IMR-90 (cell line): ENCODE measurements at regions not wholly inside any gene's neighbourhood (a gene's known extent, or its start where the extent isn't known, plus 50 kb on each side); places are given as distances from the start of the nearest gene placed in this dataset.

Experiments used
- BHLHE40 ChIP-seq: fragments of 150-350 bp; IDR thresholded peaks from 2 replicates; pipeline ENCODE4 v1.6.1; 2016; ENCODE audit warnings: mild to moderate bottlenecking, low read depth, low read length
- CEBPB ChIP-seq: IDR thresholded peaks from 2 replicates; pipeline ENCODE4 v1.6.1; 2012; ENCODE audit warnings: low read depth, low read length, improper control_type of control experiment
- ELK1 ChIP-seq: fragments of 150-350 bp; IDR thresholded peaks from 2 replicates; pipeline ENCODE4 v1.6.1; 2016; ENCODE audit warnings: low read depth, mild to moderate bottlenecking, low read length, moderate library complexity, borderline replicate concordance
- FOS ChIP-seq: fragments of 150-350 bp; IDR thresholded peaks from 2 replicates; pipeline ENCODE4 v1.6.1; 2016; ENCODE audit warnings: low read depth, low read length
- MXI1 ChIP-seq: IDR thresholded peaks from 2 replicates; pipeline ENCODE4 v1.6.1; 2012; ENCODE audit warnings: low read depth, mild to moderate bottlenecking, low read length, moderate library complexity, borderline replicate concordance
- NFE2L2 ChIP-seq: fragments of 150-350 bp; IDR thresholded peaks from 2 replicates; pipeline ENCODE4 v1.6.1; 2016; ENCODE audit warnings: low read depth, mild to moderate bottlenecking, low read length
- POLR2A ChIP-seq: IDR thresholded peaks from 2 replicates; pipeline ENCODE4 v1.6.1; 2012; ENCODE audit warnings: mild to moderate bottlenecking, low read depth, low read length
- RAD21 ChIP-seq: IDR thresholded peaks from 2 replicates; pipeline ENCODE4 v1.6.1; 2012; ENCODE audit warnings: low read length, improper control_type of control experiment
- RCOR1 ChIP-seq: IDR thresholded peaks from 2 replicates; pipeline ENCODE4 v1.6.1; 2012; ENCODE audit warnings: mild to moderate bottlenecking, low read length, improper control_type of control experiment; ENCODE audit not compliant: insufficient replicate concordance
- RFX5 ChIP-seq: IDR thresholded peaks from 2 replicates; pipeline ENCODE4 v1.8.0; 2012; ENCODE audit warnings: low read depth, mild to moderate bottlenecking, low read length, moderate library complexity
- SMC3 ChIP-seq: fragments of 150-350 bp; IDR thresholded peaks from 2 replicates; pipeline ENCODE4 v1.6.1; 2016; ENCODE audit warnings: low read depth, mild to moderate bottlenecking, antibody characterized with exemption, low read length, moderate library complexity
- USF2 ChIP-seq: fragments of 150-350 bp; IDR thresholded peaks from 2 replicates; pipeline ENCODE4 v1.6.1; 2017; ENCODE audit warnings: mild to moderate bottlenecking, antibody characterized with exemption, low read length, low read depth
- TF ChIP-seq, protein P1 (sequence below): conservative IDR thresholded peaks from 2 replicates; pipeline ENCODE4 v1.5.1; 2012; ENCODE audit warnings: mild to moderate bottlenecking, low read depth, low read length, improper control_type of control experiment

DNA sequence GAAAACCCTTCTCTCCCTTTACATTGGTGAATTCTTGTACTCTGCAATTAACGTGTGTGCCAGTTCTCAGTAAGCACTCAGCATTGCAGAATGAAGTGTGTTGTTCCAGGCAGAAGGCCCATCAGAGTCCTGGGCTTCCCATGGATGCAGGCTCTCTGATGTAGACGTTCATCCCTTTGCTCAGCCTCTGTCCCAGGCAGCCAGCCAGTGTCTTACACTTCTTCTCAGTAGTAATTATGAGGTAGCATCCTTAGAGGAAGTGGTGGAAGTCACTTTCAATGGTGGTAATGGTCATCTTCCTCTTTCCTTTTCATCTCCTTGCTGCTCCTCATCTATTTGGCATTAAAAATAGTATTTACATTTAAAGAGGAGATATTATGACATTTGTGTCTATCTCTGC lies 66.7 kb upstream of the FYN start:
- TF ChIP-seq FOS (no peak), POLR2A (no peak), RCOR1 (no peak), CEBPB (no peak), NFE2L2 (no peak), MXI1 (no peak), BHLHE40 (no peak), USF2 (no peak), ELK1 (no peak), RAD21 (no peak), RFX5 (no peak), SMC3 (no peak)
- TF ChIP-seq, protein P1, sequence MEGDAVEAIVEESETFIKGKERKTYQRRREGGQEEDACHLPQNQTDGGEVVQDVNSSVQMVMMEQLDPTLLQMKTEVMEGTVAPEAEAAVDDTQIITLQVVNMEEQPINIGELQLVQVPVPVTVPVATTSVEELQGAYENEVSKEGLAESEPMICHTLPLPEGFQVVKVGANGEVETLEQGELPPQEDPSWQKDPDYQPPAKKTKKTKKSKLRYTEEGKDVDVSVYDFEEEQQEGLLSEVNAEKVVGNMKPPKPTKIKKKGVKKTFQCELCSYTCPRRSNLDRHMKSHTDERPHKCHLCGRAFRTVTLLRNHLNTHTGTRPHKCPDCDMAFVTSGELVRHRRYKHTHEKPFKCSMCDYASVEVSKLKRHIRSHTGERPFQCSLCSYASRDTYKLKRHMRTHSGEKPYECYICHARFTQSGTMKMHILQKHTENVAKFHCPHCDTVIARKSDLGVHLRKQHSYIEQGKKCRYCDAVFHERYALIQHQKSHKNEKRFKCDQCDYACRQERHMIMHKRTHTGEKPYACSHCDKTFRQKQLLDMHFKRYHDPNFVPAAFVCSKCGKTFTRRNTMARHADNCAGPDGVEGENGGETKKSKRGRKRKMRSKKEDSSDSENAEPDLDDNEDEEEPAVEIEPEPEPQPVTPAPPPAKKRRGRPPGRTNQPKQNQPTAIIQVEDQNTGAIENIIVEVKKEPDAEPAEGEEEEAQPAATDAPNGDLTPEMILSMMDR: no peak
